ENCODE measurements at regions not wholly inside any gene's neighbourhood (a gene's known extent, or its start where the extent isn't known, plus 50 kb on each side); places are given as distances from the start of the nearest gene placed in this dataset.
A peak's percentile ranks its signal among the peaks of the same experiment; 100 is the strongest.

- DNase-seq (ENCODE audit: low spot score): no peak
Measured at GRCh38 chr7:24476227-24476626, 97.0 kb upstream of the PALS2 start.

GRCh38 chr7:24477398-24478136, 95.7 kb upstream of the PALS2 start:
- DNase-seq (ENCODE audit: low spot score): peak; percentile 73

GRCh38 chr7:24478137-24478655, 95.1 kb upstream of the PALS2 start:
- no peak for DNase-seq (ENCODE audit: low spot score)

GRCh38 chr7:24480501-24480900, 92.8 kb upstream of the PALS2 start:
- no peak for DNase-seq (ENCODE audit: low spot score)

- no peak for DNase-seq (ENCODE audit: low spot score)
Measured at GRCh38 chr7:24483804-24484203, 89.4 kb upstream of the PALS2 start.

GRCh38 chr7:24492576-24492975, 80.7 kb upstream of the PALS2 start:
- DNase-seq (ENCODE audit: low spot score): no peak

- DNase-seq (ENCODE audit: low spot score): no peak
Measured at GRCh38 chr7:24494832-24495231, 78.4 kb upstream of the PALS2 start.

GRCh38 chr7:24496036-24496435, 77.2 kb upstream of the PALS2 start:
- DNase-seq (ENCODE audit: low spot score): no peak

GRCh38 chr7:24498439-24498838, 74.8 kb upstream of the PALS2 start:
- DNase-seq (ENCODE audit: low spot score): no peak

GRCh38 chr7:24499871-24500270, 73.4 kb upstream of the PALS2 start:
- DNase-seq (ENCODE audit: low spot score): no peak

- DNase-seq (ENCODE audit: low spot score): no peak
Measured at GRCh38 chr7:24500599-24500998, 72.7 kb upstream of the PALS2 start.

GRCh38 chr7:24501009-24501408, 72.2 kb upstream of the PALS2 start:
- DNase-seq (ENCODE audit: low spot score): no peak

- no peak for DNase-seq (ENCODE audit: low spot score)
Measured at GRCh38 chr7:24501443-24502134, 71.7 kb upstream of the PALS2 start.

GRCh38 chr7:24502135-24502488, 71.1 kb upstream of the PALS2 start:
- no peak for DNase-seq (ENCODE audit: low spot score)

GRCh38 chr7:24503506-24503905, 69.7 kb upstream of the PALS2 start:
- DNase-seq (ENCODE audit: low spot score): no peak

GRCh38 chr7:24504040-24504439, 69.2 kb upstream of the PALS2 start:
- DNase-seq (ENCODE audit: low spot score): no peak

GRCh38 chr7:24504836-24505235, 68.4 kb upstream of the PALS2 start:
- DNase-seq (ENCODE audit: low spot score): no peak

- DNase-seq (ENCODE audit: low spot score): no peak
Measured at GRCh38 chr7:24505968-24506367, 67.3 kb upstream of the PALS2 start.

GRCh38 chr7:24508316-24508715, 64.9 kb upstream of the PALS2 start:
- DNase-seq (ENCODE audit: low spot score): no peak

- DNase-seq (ENCODE audit: low spot score): no peak
Measured at GRCh38 chr7:24510759-24511158, 62.5 kb upstream of the PALS2 start.

GRCh38 chr7:24517166-24517565, 56.1 kb upstream of the PALS2 start:
- DNase-seq (ENCODE audit: low spot score): no peak

GRCh38 chr7:24521917-24522623, 51.2 kb upstream of the PALS2 start:
- no peak for DNase-seq (ENCODE audit: low spot score)

Measured in AG08396 (cell line).